ENCODE measurements at regions not wholly inside any gene's neighbourhood (a gene's known extent, or its start where the extent isn't known, plus 50 kb on each side); places are given as distances from the start of the nearest gene placed in this dataset.
A peak's percentile ranks its signal among the peaks of the same experiment; 100 is the strongest.
"Not testable (repeated sequence)": the region's sequence is repeated elsewhere in the genome, so short reads cannot be mapped to it uniquely, and the experiment has no call there.

DNA sequence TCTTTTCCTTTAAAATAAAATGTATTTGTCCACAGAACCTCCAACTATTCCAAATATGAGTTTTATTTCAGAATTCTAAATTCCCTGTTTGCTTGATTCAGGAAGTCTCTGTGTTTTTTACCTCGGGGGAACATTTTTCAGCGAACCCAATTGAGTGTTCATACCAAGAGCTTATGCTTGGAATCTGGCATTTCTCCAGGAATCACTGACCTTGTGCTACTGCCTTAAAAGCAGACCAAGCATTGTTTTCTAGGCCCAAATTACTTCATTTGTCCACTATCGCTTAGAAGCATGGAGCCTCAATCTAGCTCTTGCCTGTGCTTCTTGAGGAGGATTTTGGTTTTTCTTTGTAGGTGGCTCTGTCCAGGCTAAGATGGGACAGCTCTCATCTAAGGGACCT is 59.4 kb downstream of the EBLN1 start:
- DNase-seq (ENCODE audit: low read depth in 4 of 4, low spot score in 3 of 4): peak in 2 of 4 donors; percentile 8 to 14

- no peak for DNase-seq (ENCODE audit: low read depth in 4 of 4, low spot score in 3 of 4)
Observed at GRCh38 chr10:22156750-22157149, 61.1 kb downstream of the EBLN1 start.

DNA sequence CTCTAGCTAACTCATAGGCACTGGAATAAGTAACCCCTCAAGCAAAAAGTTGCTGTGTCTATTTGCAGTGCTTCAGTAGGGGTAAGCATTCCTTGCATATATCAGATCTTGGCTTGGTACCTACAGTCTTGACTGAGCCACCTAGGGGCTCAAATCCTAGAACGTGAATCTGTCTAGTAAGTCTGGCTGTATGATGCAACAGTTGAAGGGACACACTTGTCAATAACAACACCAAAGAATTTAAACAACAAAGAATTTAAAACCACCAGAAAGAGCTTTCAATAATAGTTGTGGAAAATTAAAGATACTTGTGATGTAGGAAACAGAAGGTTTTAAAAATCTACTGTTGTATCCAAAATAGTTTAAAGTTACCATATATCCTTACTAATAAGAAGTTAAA is 65.4 kb downstream of the EBLN1 start:
- DNase-seq (ENCODE audit: low read depth in 4 of 4, low spot score in 3 of 4): no peak

DNA sequence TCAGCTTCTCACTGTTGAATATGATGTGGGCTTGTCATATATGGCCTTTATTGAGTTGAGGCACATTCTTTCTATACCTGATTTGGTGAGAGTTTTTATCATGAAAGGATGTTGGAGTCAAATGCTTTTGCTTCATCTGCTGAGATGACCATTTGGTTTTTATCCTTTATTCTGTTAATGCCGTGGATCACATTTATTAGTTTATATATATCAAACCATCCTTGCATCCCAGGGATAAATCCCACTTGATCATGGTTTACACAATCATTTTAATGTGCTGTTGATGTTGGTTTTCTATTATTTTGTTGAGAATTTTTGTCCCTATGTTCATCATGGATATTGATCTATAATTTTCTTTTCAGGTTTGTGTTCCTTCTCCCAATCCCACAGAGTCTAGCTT is 67.0 kb downstream of the EBLN1 start:
- no peak for DNase-seq (ENCODE audit: low read depth in 4 of 4, low spot score in 3 of 4)

GRCh38 chr10:22148961-22149360 is 68.9 kb downstream of the EBLN1 start:
- DNase-seq (ENCODE audit: low read depth in 4 of 4, low spot score in 3 of 4): no peak

- not testable (repeated sequence) for DNase-seq (ENCODE audit: low read depth in 4 of 4, low spot score in 3 of 4)
Observed at GRCh38 chr10:22145873-22146272, 71.9 kb downstream of the EBLN1 start.

- DNase-seq (ENCODE audit: low read depth in 4 of 4, low spot score in 3 of 4): no peak
Observed at GRCh38 chr10:22137542-22137941, 80.3 kb downstream of the EBLN1 start.

- DNase-seq (ENCODE audit: low read depth in 4 of 4, low spot score in 3 of 4): no peak
Observed at GRCh38 chr10:22135591-22135990, 82.2 kb downstream of the EBLN1 start.

DNA sequence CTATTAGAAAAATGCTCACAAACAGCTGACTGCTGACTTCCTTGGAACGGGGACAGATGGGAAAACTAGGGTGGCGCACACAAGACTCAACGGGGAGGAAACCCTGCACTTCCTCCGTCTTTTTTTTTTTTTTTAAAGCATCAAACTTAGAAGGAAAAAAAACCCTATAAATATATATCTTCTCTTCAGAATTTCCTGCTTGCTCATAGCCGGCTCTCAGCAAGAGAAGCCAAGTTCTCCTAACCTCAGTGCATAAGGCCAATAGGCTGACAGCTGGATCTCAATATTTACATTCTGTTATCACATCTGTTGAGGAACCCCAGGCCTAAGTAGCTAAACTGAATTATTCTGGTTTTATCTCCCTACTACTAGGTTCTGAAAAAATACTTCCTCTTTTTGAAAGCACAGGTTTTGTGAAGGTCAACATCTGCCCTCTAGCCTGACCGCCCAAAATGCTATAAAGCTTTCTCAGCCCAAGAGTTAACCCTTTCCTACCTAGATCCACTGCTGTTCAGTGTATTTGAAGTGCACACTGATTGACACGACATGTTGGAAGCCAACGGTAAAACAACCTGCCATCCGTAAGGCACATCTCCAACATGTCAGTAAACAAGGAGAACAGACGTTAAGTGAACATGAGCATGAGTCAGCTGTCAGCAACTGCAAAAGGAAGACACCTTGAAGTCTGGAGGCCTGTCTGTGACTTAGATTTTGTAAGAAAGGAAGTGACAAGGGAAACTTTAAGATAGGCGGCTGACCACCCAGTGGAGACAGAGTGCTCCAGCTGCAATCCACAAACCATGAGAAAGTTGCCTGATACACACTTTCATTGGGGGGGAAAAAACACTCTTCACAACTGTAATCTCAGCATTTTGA is 83.8 kb downstream of the EBLN1 start:
- DNase-seq (ENCODE audit: low read depth in 4 of 4, low spot score in 3 of 4): peak; percentile 35 to 67 (median 63)

GRCh38 chr10:22130824-22131223 is 87.0 kb downstream of the EBLN1 start:
- not testable (repeated sequence) for DNase-seq (ENCODE audit: low read depth in 4 of 4, low spot score in 3 of 4)

GRCh38 chr10:22129612-22130011 is 88.2 kb downstream of the EBLN1 start:
- not testable (repeated sequence) for DNase-seq (ENCODE audit: low read depth in 4 of 4, low spot score in 3 of 4)

- not testable (repeated sequence) for DNase-seq (ENCODE audit: low read depth in 4 of 4, low spot score in 3 of 4)
Observed at GRCh38 chr10:22121181-22121580, 96.6 kb downstream of the EBLN1 start.

DNA sequence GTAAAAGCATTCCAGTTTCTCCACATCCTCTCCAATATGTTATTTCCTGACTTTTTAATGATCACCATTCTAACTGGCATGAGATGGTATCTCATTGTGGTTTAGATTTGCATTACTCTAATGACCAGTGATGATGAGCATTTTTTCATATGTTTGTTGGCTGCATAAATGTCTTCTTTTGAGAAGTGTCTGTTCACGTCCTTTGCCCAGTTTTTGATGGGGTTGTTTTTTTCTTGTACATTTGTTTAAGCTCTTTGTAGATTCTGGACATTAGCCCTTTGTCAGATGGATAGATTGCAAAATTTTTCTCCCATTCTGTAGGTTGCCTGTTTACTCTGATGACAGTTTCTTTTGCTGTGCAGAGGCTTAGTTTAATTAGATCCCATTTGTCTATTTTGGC is 97.7 kb downstream of the EBLN1 start:
- not testable (repeated sequence) for DNase-seq (ENCODE audit: low read depth in 4 of 4, low spot score in 3 of 4)

GRCh38 chr10:22119575-22119974 is 98.2 kb downstream of the EBLN1 start:
- not testable (repeated sequence) for DNase-seq (ENCODE audit: low read depth in 4 of 4, low spot score in 3 of 4)

- DNase-seq (ENCODE audit: low read depth in 4 of 4, low spot score in 3 of 4): no peak
Observed at GRCh38 chr10:22111705-22112104, 106.1 kb downstream of the EBLN1 start.

- no peak for DNase-seq (ENCODE audit: low read depth in 4 of 4, low spot score in 3 of 4)
Observed at GRCh38 chr10:22111260-22111659, 106.6 kb downstream of the EBLN1 start.

DNA sequence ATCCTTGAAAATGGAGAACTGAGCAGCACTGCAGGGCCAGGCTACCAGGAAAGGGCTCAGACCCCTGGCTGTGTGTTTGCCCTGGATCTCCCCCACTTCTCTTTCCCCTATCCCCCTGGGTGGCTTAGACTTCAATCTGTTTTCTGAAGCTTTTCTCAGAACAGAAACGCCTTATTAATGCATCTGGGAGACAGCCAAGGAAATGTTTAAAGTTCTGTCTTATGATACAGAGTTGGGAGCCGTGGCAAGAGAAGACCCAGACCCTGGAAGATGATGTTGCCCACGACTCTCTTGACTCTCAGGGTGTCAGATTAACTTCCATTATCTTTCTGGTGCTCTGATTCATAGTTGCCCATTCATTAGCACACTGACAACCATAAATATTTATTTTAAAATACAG is 107.1 kb downstream of the EBLN1 start:
- DNase-seq (ENCODE audit: low read depth in 4 of 4, low spot score in 3 of 4): no peak

GRCh38 chr10:22105270-22105669 is 101.7 kb upstream of the DNAJC1 start:
- no peak for DNase-seq (ENCODE audit: low read depth in 4 of 4, low spot score in 3 of 4)

GRCh38 chr10:22103701-22104470 is 100.4 kb upstream of the DNAJC1 start:
- no peak for DNase-seq (ENCODE audit: low read depth in 4 of 4, low spot score in 3 of 4)

DNA sequence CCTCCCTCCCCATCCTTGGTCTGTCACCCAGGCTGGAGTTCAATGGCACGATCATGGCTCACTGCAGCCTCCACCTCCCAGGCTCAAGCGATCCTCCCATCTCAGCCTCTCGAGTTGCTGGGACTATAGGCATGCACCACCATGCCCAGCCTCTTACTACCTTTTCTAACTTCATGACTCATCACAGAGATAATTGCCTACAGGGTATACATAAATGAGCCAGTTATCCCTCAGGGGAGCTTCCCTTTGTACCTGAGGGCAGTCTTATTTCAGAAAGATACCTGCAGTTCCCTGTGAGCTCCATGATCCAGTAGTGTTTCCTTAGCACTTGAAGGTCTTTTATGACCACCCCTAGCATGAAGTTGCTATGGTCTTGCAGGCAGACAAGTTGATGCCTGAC is 94.2 kb upstream of the DNAJC1 start:
- DNase-seq (ENCODE audit: low read depth in 4 of 4, low spot score in 3 of 4): no peak

DNA sequence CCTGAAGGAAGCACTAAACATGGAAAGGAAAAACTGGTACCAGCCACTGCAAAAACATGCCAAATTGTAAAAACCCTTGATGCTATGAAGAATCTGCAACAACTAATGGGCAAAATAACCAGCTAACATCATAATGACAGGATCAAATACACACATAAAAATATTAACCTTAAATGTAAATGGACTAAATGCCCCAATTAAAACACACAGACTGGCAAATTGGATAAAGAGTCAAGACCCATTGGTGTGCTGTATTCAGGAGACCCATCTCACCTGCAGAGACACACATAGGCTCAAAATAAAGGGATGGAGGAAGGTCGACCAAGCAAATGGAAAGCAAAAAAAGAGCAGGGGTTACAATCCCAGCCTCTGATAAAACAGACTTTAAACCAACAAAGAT is 87.7 kb upstream of the DNAJC1 start:
- not testable (repeated sequence) for DNase-seq (ENCODE audit: low read depth in 4 of 4, low spot score in 3 of 4)

DNA sequence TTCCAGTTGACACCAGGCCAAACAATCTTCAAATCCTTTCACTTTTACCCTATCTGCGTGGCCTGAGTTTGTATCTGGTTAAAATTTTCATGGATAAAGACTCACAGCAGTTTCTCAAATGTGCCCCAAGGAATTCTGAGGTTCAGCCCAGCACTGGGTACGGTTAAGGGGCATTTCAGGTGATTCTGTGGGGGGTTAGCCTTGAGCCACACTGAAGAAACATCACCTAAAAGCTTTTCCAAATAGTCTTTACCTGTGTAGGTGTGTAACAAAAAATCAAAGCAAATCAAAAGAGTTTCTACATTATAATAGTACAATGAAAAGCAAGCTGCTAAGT is 83.8 kb upstream of the DNAJC1 start:
- DNase-seq (ENCODE audit: low read depth in 4 of 4, low spot score in 3 of 4): no peak
